ENCODE measurements at regions not wholly inside any gene's neighbourhood (a gene's known extent, or its start where the extent isn't known, plus 50 kb on each side); places are given as distances from the start of the nearest gene placed in this dataset.
"Not testable (repeated sequence)": the region's sequence is repeated elsewhere in the genome, so short reads cannot be mapped to it uniquely, and the experiment has no call there.

- FAIRE-seq: no peak
- TF ChIP-seq POLR2A (IDR thresholded peaks at IDR 0.05; ENCODE audit: low read depth, low read length): no peak
- DNase-seq (ENCODE audit: insufficient read length, low spot score): no peak
Observed at GRCh38 chr7:106369352-106369751, 84.6 kb upstream of the NAMPT start.

- TF ChIP-seq POLR2A (IDR thresholded peaks at IDR 0.05; ENCODE audit: low read depth, low read length): no peak
- no peak for FAIRE-seq
- no peak for DNase-seq (ENCODE audit: insufficient read length, low spot score)
Observed at GRCh38 chr7:106367664-106368063, 82.9 kb upstream of the NAMPT start.

- FAIRE-seq (no peak), DNase-seq (ENCODE audit: insufficient read length, low spot score) (no peak)
- TF ChIP-seq POLR2A (IDR thresholded peaks at IDR 0.05; ENCODE audit: low read depth, low read length): no peak
Observed at GRCh38 chr7:106367018-106367420, 82.2 kb upstream of the NAMPT start.

GRCh38 chr7:106365252-106366005, 80.6 kb upstream of the NAMPT start:
- TF ChIP-seq POLR2A (IDR thresholded peaks at IDR 0.05; ENCODE audit: low read depth, low read length): no peak
- DNase-seq (ENCODE audit: insufficient read length, low spot score) (no peak), FAIRE-seq (no peak)

GRCh38 chr7:106362507-106362906, 77.7 kb upstream of the NAMPT start:
- not testable (repeated sequence) for DNase-seq (ENCODE audit: insufficient read length, low spot score); FAIRE-seq

GRCh38 chr7:106358103-106358663, 73.4 kb upstream of the NAMPT start:
- DNase-seq (ENCODE audit: insufficient read length, low spot score) (no peak), FAIRE-seq (no peak)
- TF ChIP-seq POLR2A (IDR thresholded peaks at IDR 0.05; ENCODE audit: low read depth, low read length): no peak

GRCh38 chr7:106357675-106358074, 72.9 kb upstream of the NAMPT start:
- no peak for FAIRE-seq
- no peak for DNase-seq (ENCODE audit: insufficient read length, low spot score)
- TF ChIP-seq POLR2A (IDR thresholded peaks at IDR 0.05; ENCODE audit: low read depth, low read length): no peak

GRCh38 chr7:106354822-106355221, 70.0 kb upstream of the NAMPT start:
- FAIRE-seq (no peak), DNase-seq (ENCODE audit: insufficient read length, low spot score) (no peak)
- TF ChIP-seq POLR2A (IDR thresholded peaks at IDR 0.05; ENCODE audit: low read depth, low read length): no peak

- no peak for FAIRE-seq
- DNase-seq (ENCODE audit: insufficient read length, low spot score): no peak
- no peak for TF ChIP-seq POLR2A (IDR thresholded peaks at IDR 0.05; ENCODE audit: low read depth, low read length)
Observed at GRCh38 chr7:106353944-106354343, 69.2 kb upstream of the NAMPT start.

- DNase-seq (ENCODE audit: insufficient read length, low spot score): no peak
- no peak for FAIRE-seq
- TF ChIP-seq POLR2A (IDR thresholded peaks at IDR 0.05; ENCODE audit: low read depth, low read length): no peak
Observed at GRCh38 chr7:106348231-106348630, 63.4 kb upstream of the NAMPT start.

- no peak for DNase-seq (ENCODE audit: insufficient read length, low spot score)
- no peak for FAIRE-seq
Observed at GRCh38 chr7:106347229-106347833, 62.5 kb upstream of the NAMPT start.

GRCh38 chr7:106346678-106347217, 62.0 kb upstream of the NAMPT start:
- FAIRE-seq (peak; percentile 97), DNase-seq (ENCODE audit: insufficient read length, low spot score) (peak; percentile 15)
- TF ChIP-seq POLR2A (IDR thresholded peaks at IDR 0.05; ENCODE audit: low read depth, low read length): no peak

More at GRCh38 chr7:106347229-106347833, 62.5 kb upstream of the NAMPT start:
- no peak for TF ChIP-seq POLR2A (IDR thresholded peaks at IDR 0.05; ENCODE audit: low read depth, low read length)

GRCh38 chr7:106346167-106346677, 61.4 kb upstream of the NAMPT start:
- FAIRE-seq: no peak

GRCh38 chr7:106345421-106346166, 60.8 kb upstream of the NAMPT start:
- FAIRE-seq (no peak), DNase-seq (ENCODE audit: insufficient read length, low spot score) (no peak)
- no peak for TF ChIP-seq POLR2A (IDR thresholded peaks at IDR 0.05; ENCODE audit: low read depth, low read length)

More at GRCh38 chr7:106346167-106346677, 61.4 kb upstream of the NAMPT start:
- DNase-seq (ENCODE audit: insufficient read length, low spot score): no peak
- no peak for TF ChIP-seq POLR2A (IDR thresholded peaks at IDR 0.05; ENCODE audit: low read depth, low read length)

All from H54 (cell line).